GM19463 (cell line): ENCODE measurements at regions not wholly inside any gene's neighbourhood (a gene's known extent, or its start where the extent isn't known, plus 50 kb on each side); places are given as distances from the start of the nearest gene placed in this dataset.
A peak's percentile ranks its signal among the peaks of the same experiment; 100 is the strongest.

Source experiments
- ATAC-seq: cut with Tn5 transposase; IDR thresholded peaks from one replicate; pipeline ENCODE4 v1.9.1; 2021; ENCODE audit warnings: mild to moderate bottlenecking, moderate library complexity; ENCODE audit not compliant: unreplicated experiment

- no peak for ATAC-seq
Observed at GRCh38 chr7:31398815-31399214, 58.3 kb upstream of the NEUROD6 start.

GRCh38 chr7:31407178-31407676, 66.7 kb upstream of the NEUROD6 start:
- ATAC-seq = no peak

- no peak for ATAC-seq
Observed at GRCh38 chr7:31408140-31408729, 67.7 kb upstream of the NEUROD6 start.

DNA sequence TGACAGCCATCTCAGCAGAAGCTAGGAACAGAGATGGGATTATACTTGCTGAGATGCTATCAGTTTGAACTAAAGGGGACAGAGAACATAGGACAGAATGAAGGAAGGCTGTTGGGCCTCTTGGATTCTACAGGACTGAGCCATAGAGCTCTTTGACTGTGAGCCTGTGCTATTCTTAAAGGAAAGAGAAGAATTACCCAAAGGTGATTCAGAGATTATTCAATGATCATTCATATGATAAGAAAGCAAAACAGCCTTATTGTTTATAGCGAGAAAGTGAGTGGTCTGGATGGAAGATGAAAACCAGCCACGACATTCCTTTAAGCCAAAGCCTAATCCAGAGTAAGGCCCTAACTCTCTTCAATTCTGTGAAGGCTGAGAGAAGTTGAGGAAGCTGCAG, 69.7 kb upstream of the NEUROD6 start:
- ATAC-seq = no peak

- ATAC-seq = no peak
Observed at GRCh38 chr7:31411416-31411815, 70.9 kb upstream of the NEUROD6 start.

DNA sequence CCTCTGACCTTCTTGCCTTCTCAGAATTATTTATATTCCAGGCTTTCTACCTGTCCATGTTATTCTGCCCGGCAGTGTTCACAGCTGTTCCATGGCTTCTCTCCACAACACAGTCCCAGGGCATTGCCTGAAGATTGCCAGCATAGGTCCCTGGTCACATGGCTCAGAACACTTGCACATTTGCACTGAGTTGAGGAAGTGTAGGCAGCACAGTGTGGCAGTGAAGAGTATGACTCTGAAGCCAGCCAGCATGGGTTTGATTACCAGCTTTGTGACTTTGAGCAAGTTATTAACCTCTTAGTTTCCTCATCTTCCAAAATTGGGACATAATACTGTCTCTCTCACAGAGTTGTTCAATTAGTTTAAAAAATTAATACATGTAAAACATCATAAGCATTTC, 73.2 kb upstream of the NEUROD6 start:
- no peak for ATAC-seq

GRCh38 chr7:31416381-31416870, 75.9 kb upstream of the NEUROD6 start:
- no peak for ATAC-seq

DNA sequence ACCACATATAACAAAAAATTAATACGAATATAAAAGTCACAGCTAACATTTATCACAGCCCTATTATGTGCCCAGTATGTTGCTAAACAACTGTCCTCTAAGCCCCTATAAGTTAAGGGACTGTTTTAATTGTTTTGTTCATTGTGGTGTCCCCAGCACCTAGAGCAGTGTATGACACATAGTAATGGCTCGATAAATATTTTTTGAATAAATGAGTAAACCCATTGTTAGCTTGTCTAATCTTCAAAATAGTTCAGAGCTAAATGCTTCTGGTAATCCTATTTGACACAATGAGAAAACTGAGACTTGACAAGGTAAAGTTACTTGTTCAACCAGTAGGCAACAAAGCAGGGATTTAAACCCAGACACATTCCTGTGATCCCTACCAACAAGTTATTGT, 78.4 kb upstream of the NEUROD6 start:
- no peak for ATAC-seq

DNA sequence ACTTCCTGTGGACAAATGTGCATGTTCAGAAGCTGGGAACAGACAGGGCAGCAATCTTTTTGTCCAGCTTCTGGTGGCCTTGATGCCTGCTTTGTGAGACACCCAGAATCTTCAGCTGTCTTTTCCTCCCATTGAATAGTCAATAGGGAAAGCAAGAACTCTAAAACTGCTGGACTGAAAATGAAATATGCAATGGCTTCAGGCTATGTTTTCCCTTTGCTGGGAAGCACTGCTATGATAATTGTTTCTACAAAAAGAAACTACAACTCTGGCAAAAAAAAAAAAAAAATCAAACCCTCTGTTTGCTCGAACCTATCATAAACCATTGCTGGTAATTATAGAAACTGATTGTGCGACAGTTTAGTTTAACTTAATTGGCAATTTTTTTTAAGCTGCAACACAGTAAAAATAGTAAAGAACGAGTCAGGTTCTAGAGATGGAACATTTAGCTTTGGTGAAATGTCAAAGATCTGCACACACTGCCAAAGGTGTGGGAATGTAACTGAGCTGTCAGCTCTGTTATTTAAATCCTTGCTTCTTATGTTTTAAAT, 79.1 kb upstream of the NEUROD6 start:
- no peak for ATAC-seq

DNA sequence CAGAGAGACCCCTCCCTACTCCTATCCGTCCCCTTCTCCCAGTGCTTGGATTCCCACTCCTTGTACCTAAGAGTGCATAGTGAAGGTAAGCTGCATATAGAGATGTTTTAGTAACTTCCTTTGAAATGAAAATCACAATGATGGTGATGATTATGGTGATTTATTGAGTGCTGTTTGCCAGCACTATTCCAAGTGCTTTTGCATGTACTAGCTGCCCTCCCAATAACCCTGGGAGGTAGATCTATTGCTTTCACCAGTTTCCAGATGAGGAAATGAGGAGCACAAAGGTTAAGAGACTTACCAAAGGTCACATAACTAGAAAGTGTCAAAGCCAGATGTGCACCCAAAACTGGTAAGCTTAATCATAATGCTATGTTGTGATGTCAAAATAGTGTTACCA, 80.4 kb upstream of the NEUROD6 start:
- no peak for ATAC-seq

DNA sequence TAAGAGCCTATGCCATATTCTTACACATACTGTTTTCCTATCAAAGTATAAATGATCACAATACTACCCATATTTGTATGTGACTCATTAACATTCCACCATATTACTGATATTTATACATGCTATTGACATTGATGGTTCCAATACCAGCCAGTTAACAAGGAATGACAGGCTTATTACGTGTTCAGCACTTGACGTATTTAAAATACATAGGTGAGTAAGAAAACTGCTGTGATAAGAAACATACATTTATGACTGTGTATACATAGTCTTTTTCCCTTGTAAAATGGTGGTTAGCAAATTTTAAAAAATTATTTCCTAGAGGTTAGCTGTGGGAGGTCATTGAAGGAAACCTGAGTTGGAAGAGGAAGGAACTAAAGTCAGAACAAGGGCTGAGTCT, 81.1 kb upstream of the NEUROD6 start:
- ATAC-seq = no peak

GRCh38 chr7:31423994-31424393, 83.5 kb upstream of the NEUROD6 start:
- no peak for ATAC-seq

DNA sequence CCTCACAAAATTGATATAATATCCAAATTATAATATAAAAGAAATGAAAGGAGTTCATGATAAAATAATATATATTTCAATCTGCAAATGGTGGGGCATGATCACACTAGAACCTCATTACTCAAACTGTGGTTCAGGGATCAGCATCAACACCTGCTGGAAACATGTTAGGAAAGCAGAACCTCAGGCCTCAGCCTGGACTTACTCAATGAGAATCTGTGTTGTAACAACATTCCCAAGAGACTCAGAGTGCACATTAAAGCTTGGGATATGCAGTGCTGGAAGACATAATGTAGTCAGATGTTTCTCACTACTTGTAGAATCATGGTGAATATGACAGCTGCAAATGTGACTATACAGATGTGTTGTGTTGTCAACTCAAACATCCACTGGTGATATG, 81.7 kb upstream of the ITPRID1 start:
- no peak for ATAC-seq

DNA sequence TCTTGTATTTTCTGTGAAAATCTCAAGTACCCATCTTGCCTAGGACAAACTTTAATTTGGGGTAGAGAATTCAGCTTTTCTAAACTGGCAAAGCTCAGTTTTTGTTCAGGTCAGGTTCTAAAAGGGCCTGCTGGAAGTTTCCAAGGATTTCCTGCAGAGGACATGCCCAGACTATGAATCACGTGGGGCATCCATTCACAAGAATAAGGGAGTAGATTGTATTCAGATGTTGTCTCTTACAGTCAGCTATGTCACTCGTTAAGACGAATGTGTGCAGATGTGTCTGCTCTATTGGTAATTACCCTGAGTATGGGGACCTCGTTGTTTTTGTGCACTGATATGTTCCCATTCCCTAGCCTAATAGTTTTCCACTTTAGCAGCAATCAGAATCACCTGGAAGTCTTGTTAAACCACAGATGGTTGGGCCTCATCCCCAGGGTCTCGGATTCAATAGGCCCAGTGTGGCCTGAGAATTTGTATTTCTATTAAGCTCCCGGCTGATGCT, 81.0 kb upstream of the ITPRID1 start:
- ATAC-seq = no peak

- ATAC-seq = no peak
Observed at GRCh38 chr7:31437250-31437865, 76.5 kb upstream of the ITPRID1 start.

GRCh38 chr7:31439165-31439564, 74.7 kb upstream of the ITPRID1 start:
- no peak for ATAC-seq

DNA sequence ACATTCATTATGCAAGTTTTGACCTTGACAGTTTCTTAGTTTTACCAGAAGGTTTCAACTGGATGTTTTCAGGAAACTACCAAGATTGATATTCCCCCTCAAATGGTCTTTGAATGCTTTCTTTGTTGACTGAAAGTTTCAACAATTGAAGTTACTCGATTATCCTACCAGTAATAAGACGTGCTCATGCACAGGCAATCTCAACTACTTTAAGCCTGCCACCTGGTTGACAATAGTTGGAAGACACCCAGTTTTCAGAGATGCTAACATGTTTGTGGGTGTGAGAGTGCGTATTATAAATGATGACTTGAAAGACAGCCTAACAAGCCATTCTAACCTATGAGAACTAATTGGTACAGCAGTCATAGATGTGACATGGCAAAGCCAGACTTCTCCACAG, 73.4 kb upstream of the ITPRID1 start:
- no peak for ATAC-seq

DNA sequence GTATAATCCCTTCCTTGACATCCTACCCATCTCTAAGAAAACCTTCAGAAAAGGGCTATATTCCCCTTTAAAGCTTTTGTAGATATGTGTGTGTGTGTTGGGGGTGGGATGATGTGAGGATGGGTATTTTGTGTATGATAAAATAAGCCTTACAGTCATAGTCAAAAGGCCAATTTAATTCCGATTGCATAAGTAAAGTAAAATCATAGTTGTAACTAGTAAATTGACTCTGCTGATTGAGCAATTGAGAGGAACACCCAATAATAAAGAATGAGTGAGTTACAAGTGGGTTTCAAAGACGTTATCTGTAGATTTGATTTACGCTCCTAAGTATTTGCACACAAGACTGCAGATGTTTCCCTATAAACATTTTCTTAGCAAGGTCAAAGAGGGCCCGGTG, 71.3 kb upstream of the ITPRID1 start:
- no peak for ATAC-seq

DNA sequence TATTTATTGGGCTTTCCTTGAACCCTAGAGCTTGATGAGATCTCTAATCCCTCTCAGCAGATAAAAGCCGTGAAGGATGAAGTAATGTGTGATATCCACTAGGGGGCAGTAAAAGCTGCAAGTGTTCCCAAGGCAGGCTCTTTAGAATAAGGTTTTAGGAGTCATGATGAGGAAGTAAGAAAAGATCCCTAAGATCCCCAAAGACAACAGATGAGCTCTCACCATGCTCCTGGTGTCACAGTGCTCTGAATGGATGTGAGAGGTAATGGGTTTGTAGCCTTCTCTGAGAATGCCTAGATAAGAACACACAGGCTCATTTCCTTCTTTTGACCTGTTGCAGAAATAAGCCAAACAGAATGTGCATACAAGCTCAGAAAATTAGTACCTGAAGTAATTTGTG, 70.4 kb upstream of the ITPRID1 start:
- ATAC-seq = peak; percentile 85

GRCh38 chr7:31444196-31444595, 69.7 kb upstream of the ITPRID1 start:
- no peak for ATAC-seq

GRCh38 chr7:31445686-31446355, 68.1 kb upstream of the ITPRID1 start:
- ATAC-seq = no peak

- no peak for ATAC-seq
Observed at GRCh38 chr7:31448649-31449048, 65.2 kb upstream of the ITPRID1 start.
